ENCODE measurements at regions not wholly inside any gene's neighbourhood (a gene's known extent, or its start where the extent isn't known, plus 50 kb on each side); places are given as distances from the start of the nearest gene placed in this dataset.

GRCh38 chr16:5333126-5333525, 235.5 kb upstream of the EEF2KMT start:
- DNase-seq (ENCODE audit: insufficient read length, low spot score) (no peak), FAIRE-seq (no peak)

GRCh38 chr16:5330058-5330457, 232.5 kb upstream of the EEF2KMT start:
- FAIRE-seq (no peak), DNase-seq (ENCODE audit: insufficient read length, low spot score) (no peak)
- TF ChIP-seq CTCF (IDR thresholded peaks at IDR 0.05; ENCODE audit: insufficient read depth, missing control alignments): no peak

More at GRCh38 chr16:5333126-5333525, 235.5 kb upstream of the EEF2KMT start:
- TF ChIP-seq CTCF (IDR thresholded peaks at IDR 0.05; ENCODE audit: insufficient read depth, missing control alignments): no peak

GRCh38 chr16:5328546-5328945, 231.0 kb upstream of the EEF2KMT start:
- no peak for DNase-seq (ENCODE audit: insufficient read length, low spot score)
- no peak for FAIRE-seq
- no peak for TF ChIP-seq CTCF (IDR thresholded peaks at IDR 0.05; ENCODE audit: insufficient read depth, missing control alignments)

- FAIRE-seq (no peak), DNase-seq (ENCODE audit: insufficient read length, low spot score) (no peak)
- no peak for TF ChIP-seq CTCF (IDR thresholded peaks at IDR 0.05; ENCODE audit: insufficient read depth, missing control alignments)
Measured at GRCh38 chr16:5326395-5326794, 228.8 kb upstream of the EEF2KMT start.

- no peak for FAIRE-seq
- DNase-seq (ENCODE audit: insufficient read length, low spot score): no peak
- TF ChIP-seq CTCF (IDR thresholded peaks at IDR 0.05; ENCODE audit: insufficient read depth, missing control alignments): no peak
Measured at GRCh38 chr16:5325932-5326331, 228.3 kb upstream of the EEF2KMT start.

- TF ChIP-seq CTCF (IDR thresholded peaks at IDR 0.05; ENCODE audit: insufficient read depth, missing control alignments): no peak
- no peak for DNase-seq (ENCODE audit: insufficient read length, low spot score)
- FAIRE-seq: no peak
Measured at GRCh38 chr16:5323284-5324141, 225.9 kb upstream of the EEF2KMT start.

- FAIRE-seq (no peak), DNase-seq (ENCODE audit: insufficient read length, low spot score) (no peak)
- no peak for TF ChIP-seq CTCF (IDR thresholded peaks at IDR 0.05; ENCODE audit: insufficient read depth, missing control alignments)
Measured at GRCh38 chr16:5321930-5322329, 224.3 kb upstream of the EEF2KMT start.
